GM13977 (cell line): ENCODE measurements at regions not wholly inside any gene's neighbourhood (a gene's known extent, or its start where the extent isn't known, plus 50 kb on each side); places are given as distances from the start of the nearest gene placed in this dataset.

ENCODE experiments used
- DNase-seq: peaks from one replicate; pipeline ENCODE4 v3.0.0; 2012; ENCODE audit warnings: low spot score
- CTCF ChIP-seq: IDR thresholded peaks from 2 replicates; pipeline ENCODE4 v1.5.1; 2012; ENCODE audit warnings: mild to moderate bottlenecking, control low read depth; ENCODE audit not compliant: insufficient read depth; ENCODE audit errors: extremely low read depth, missing control alignments
- in situ Hi-C: fragments of 300-500 bp; cut with MboI; formaldehyde crosslinking; loops from one replicate; pipeline ENCODE4 v1.12.0; 2022; ENCODE audit warnings: low sequenced_read_pairs, low pct_unique_long_range_greater_than_20kb, mixed read lengths, inconsistent platforms; ENCODE audit not compliant: unreplicated experiment

GRCh38 chr7:68671671-68672070 lies 926.6 kb upstream of the AUTS2 start:
- DNase-seq, result no peak
- TF ChIP-seq CTCF, result no peak
- in situ Hi-C loops, result no loop called here

- DNase-seq, result no peak
- in situ Hi-C loops, result no loop called here
- no peak for TF ChIP-seq CTCF
Measured at GRCh38 chr7:68674826-68675225, 923.4 kb upstream of the AUTS2 start.

- in situ Hi-C loops, result no loop called here
- DNase-seq, result no peak
- TF ChIP-seq CTCF, result no peak
Measured at GRCh38 chr7:68676813-68677535, 921.3 kb upstream of the AUTS2 start.

- TF ChIP-seq CTCF, result no peak
- in situ Hi-C loops, result no loop called here
- DNase-seq, result no peak
Measured at GRCh38 chr7:68678196-68678595, 920.1 kb upstream of the AUTS2 start.

- in situ Hi-C loops, result no loop called here
- no peak for TF ChIP-seq CTCF
- no peak for DNase-seq
Measured at GRCh38 chr7:68679459-68680234, 918.6 kb upstream of the AUTS2 start.

GRCh38 chr7:68680235-68680872 lies 917.9 kb upstream of the AUTS2 start:
- no peak for TF ChIP-seq CTCF
- in situ Hi-C loops, result no loop called here
- no peak for DNase-seq
